ENCODE measurements at regions not wholly inside any gene's neighbourhood (a gene's known extent, or its start where the extent isn't known, plus 50 kb on each side); places are given as distances from the start of the nearest gene placed in this dataset.

DNA sequence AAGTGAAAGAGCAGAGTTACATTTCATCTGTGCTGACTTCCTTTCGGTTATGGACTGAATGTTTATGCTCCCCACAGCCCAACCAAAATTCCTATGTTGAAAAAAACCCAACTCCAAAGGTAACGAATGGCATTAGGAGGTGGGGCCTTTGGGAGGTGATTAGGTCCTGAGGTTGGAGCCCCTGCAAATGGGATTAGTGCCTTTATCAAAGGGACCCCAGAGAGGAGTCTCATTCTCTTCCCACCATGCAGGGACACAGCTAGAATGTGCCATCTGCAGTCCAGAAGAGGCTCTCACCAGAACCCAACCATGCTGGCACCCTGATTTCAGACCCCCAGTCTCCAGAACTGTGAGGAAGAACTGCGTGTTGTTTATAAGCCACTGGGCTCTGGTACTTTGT, 199.3 kb downstream of the TOMM20 start:
- DNase-seq: no peak

DNA sequence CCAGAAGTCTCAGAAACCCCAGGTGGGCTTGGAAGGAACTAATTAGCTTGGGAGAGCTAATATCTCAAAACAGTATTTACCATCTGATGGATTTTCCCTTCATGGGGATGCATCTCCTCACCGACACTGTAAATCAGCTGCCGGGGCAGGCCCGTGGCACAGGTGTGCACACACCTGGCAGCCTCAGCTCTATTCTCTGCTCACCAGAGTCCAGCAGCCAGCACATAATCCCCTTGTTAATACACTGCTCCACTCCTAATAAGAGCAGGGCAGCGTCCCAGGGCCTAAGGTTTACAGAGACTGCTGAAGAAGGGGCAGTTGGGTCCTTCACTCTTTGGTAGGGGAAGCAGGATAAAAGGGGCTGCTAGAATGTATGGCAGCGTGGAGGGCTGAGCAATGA, 200.0 kb downstream of the TOMM20 start:
- DNase-seq: no peak

- no peak for DNase-seq
Observed at GRCh38 chr1:234927971-234928640, 200.5 kb downstream of the TOMM20 start.

- DNase-seq: no peak
Observed at GRCh38 chr1:234927312-234927970, 201.2 kb downstream of the TOMM20 start.

DNA sequence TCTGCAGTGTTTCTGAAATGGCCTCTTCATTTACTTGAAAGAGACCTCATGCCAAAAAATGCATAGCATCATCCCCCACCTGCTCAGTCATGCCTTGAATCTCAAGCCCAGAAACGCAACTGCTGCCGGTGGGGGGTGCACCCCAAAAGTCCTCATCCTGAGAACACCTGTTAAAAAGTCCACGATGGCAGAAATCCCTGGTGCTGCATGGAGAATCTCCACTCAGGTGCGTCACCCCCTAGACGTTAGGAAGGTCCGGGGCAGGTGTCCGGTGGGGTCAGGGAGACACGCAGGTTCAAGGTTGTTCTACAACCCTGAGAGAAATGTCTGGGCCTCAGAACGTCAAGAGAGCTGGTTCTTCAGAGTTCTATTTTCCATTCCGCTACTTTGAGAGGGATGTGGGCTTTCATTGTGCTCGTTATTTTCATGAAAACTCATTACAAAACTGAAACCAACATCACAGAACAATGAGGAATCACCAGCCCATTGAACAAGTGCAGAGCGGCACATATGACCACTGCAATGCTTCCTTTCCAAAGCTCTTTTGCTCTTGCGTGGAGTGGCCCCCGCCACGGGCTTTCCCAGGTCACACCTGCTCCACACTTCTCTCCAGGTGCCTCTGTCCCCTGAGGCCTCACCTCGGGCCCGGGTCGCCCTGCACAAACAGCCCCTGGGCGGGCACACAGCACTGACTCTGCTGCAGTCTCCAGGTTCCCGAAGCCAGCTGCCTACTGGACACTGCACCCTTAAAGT, 201.9 kb downstream of the TOMM20 start:
- peak; percentile 78 for DNase-seq

DNA sequence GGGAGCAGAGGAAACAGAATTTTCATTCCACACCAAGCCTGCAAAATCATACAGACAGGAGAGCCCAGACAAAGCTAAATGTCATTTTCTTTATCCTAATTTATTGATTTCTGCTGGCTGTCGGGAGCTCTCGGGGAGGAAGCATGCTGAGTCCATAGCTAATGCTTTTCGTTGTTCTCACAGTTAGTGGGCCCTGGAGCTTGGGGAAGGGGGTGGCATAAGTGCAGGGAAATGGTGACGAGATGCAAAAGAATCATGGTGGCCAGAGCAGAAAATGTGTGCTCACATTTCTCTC, 202.4 kb downstream of the TOMM20 start:
- no peak for DNase-seq

- peak; percentile 59 for DNase-seq
Observed at GRCh38 chr1:234925440-234926263, 203.0 kb downstream of the TOMM20 start.

- peak; percentile 67 for DNase-seq
Observed at GRCh38 chr1:234924450-234925355, 203.9 kb downstream of the TOMM20 start.

DNA sequence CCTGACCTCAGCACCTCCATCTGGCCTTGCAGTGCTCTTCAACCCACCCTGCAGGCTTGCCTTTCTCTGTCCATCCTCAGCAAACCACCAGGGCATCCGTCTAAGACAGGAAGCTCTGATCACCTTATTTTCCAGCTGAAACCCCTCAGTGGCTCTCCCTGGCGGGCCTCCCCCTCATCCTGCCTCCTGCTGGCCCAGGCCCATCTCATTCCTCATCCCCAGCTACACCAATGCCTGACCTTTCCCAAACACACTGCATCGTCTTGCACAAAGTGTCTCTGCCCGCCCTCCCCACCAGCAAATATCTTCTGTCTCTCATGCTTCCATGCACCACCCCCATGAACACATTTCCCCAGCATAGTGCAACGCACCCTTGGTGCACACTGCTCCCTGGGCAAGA, 205.0 kb downstream of the TOMM20 start:
- peak; percentile 44 for DNase-seq

- no peak for DNase-seq
Observed at GRCh38 chr1:234922987-234923386, 205.7 kb downstream of the TOMM20 start.

DNA sequence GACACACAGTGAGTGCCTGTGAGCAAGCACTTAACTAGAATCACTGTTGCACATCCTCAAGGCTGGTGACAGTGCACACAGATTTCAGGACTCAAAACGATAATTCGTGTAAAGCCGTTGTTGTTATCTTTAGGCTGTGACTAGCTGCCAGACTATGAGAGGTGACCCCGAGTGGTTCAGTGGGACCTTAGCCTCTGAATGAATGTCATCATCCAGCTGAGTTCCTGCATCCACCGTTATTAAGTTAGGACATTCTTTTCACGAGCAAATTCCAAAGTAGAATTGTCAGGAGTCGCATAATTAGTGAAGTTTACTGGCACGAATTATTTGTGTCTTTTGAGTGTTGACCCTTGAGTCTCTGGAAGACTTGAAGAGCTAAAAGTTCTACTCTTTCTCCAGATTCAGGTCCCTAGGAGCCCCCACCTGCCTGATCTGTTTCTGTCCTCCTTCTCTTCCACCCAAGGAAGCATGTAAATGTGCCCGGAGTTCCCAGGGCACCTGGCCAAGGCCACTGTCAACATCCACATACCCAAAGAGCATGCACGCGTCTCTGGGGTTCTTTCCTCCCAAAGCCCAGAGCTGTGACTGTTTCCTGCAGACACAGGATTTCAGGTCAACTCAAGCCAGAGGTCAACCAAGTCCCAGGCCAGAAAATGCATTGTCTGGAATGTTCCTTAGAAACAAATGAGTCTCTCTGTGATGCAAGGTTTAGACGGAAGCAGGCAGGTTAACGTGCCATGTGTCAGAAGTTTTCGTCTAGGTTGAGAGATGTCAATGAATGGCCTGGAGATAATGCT, 207.2 kb downstream of the TOMM20 start:
- DNase-seq: peak; percentile 22

- DNase-seq: peak; percentile 31
Observed at GRCh38 chr1:234920843-234921140, 207.8 kb downstream of the TOMM20 start.

DNA sequence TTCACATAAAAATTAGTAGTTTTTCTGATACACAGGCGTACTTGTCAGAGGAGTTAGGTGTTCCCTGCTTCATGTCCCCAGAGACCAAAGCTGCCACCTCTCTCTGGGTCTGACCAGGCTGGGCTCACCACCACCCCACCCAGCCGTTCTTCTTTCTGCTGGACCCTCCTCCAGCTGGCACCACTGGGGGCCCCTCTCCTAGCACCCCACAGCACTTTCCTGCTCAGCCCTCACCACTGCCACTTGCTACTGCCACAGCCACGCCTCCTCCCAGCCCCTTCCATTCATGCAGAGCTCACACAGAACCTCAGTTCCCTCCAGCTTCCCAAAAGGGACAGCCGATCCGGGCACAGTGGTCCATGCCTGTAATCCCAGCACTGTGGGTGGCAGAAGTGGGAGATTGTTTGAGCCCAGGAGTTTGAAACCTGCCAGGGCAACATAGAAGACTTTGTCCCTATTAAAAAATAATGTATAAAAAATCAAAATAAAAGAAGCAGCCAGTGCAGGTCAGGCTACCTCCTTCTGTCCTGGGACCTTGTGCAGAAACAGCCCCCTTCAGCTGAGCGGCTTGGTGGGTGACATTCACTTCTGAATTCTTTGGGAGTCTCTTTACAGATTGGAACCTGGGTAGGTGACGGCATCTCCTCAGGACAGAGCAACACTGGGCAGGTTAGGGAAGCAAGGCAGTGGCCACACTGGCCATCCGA, 208.3 kb downstream of the TOMM20 start:
- DNase-seq: peak; percentile 45

DNA sequence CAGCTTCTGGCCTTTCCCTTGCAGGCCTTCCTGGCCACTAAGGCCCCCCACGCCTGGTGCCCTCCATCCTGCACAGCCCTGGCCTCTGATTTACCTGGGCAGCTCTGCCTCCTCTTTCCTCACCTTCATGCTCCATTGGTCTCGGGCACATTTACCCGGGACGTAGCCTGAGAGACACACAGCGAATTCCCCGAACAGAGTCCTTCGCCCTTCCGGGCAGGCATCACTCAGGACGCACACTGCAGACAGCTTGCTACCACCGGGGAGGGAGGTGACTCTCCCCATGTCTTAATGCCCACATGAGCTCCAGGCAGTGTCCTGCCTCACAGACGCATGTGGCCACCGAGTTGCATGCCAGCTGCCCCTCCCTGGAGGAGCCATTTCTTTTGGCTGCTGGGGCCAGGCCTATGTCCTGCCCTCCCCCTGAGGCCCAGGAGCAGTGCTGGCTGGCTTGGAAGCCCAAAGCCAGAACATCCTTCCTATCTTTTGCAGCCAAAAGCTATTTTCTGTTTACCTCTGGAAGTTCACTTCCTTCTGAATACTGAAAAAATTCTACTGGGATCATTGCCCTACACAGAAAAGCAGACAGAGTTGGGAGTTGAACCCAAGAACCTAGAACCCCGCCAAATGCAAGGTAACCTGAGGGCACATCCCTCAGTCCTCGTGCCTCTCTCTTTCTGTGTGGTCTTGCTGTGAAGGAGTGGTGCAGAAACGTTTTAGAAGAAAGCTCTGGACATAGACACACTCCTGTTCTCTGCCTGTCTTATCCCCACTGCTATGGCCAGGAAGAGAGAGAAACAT, 209.5 kb downstream of the TOMM20 start:
- DNase-seq: peak; percentile 56

DNA sequence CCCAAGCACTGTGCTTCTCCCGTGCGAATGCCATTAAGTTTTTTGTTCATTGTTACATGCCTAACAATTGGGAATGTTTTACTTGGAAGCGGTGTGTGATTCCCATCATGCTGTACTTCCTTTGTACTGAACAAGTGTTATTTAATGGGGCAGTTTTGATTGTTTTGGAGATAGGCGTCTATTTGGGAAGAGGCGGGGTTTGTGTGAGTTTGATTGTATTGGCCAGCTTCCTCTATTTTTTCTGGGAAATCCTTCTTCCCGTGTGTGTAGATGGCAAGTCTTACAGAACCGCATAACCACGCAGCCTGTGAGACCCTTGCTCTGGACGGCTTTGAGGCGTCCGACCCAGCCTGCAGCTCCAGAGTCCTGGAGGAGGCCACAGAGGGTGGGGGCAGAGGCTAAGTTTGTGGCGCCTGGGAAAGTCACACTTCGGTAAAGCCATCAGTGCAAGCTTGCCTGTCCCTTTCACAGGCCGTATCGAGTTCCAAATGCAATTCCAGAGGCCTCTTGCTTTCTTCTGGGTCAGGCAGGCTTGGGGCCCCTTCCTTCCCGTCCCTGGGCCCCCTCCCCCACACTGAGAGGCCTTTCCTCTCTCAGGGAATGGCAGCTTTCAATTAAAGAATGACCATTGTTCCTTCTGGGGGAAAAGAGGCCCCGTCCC, 210.3 kb downstream of the TOMM20 start:
- DNase-seq: peak; percentile 46

- DNase-seq: peak; percentile 55
Observed at GRCh38 chr1:234917495-234918180, 211.0 kb downstream of the TOMM20 start.

GRCh38 chr1:234916840-234917239, 211.8 kb downstream of the TOMM20 start:
- no peak for DNase-seq

DNA sequence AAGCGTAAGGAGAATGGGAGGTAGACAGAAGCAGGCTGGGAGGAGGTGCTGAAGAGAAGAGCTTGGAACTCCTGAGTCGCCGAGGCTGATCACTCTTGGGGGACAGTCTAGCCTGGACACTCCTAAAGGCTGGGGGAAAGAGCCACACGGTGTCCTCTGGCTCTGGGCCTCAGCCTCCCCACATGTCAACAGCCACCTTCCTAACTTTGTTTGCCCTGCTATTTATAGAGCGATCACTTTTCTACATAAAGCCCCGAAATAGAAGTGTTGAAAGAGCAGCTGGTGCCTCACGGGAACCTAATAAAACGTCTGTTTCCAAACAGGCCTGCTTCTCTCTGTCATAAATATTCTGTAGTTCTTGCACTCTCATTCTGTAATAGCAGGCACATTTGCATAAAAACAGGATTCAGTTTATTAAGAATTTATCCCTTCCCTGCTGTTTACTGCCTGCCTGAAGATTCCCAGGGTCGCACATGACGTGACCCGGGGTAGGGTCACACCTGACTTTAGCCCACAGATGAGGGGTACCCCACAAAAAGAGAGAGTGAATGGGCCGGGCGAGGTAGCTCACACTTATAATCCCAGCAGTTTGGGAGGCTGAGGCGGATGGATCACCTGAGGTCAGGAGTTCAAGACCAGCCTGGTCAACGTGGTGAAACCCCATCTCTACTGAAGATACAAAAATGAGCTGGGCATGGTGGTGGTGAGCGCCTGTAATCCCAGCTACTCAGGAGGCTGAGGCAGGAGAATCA, 212.5 kb downstream of the TOMM20 start:
- DNase-seq: peak; percentile 36

Data from activated effector memory CD4-positive, alpha-beta T cell treated with anti-CD3 and anti-CD28 coated beads, Interleukin-2, amount 50 U/mL, for 16 hours (primary cell).